NCI-H446 treated with DMSO at 0.1 percent for 48 hours (cell line): ENCODE measurements at regions not wholly inside any gene's neighbourhood (a gene's known extent, or its start where the extent isn't known, plus 50 kb on each side); places are given as distances from the start of the nearest gene placed in this dataset.
"Not testable (repeated sequence)": the region's sequence is repeated elsewhere in the genome, so short reads cannot be mapped to it uniquely, and the experiment has no call there.

ENCODE experiments used
- DNase-seq: peaks from one replicate; lab custom pipeline; 2025; lab: John Stamatoyannopoulos, UW

GRCh38 chr2:18986046-18986445 lies 372.4 kb downstream of the OSR1 start:
- DNase-seq: no peak

- no peak for DNase-seq
Observed at GRCh38 chr2:18980786-18981430, 377.5 kb downstream of the OSR1 start.

- DNase-seq: no peak
Observed at GRCh38 chr2:18980104-18980785, 378.2 kb downstream of the OSR1 start.

GRCh38 chr2:18977409-18977808 lies 381.0 kb downstream of the OSR1 start:
- DNase-seq: no peak

GRCh38 chr2:18976168-18976961 lies 382.1 kb downstream of the OSR1 start:
- DNase-seq: no peak

GRCh38 chr2:18975506-18976167 lies 382.8 kb downstream of the OSR1 start:
- DNase-seq: no peak

GRCh38 chr2:18971628-18972027 lies 382.3 kb upstream of the NT5C1B start:
- DNase-seq: no peak

GRCh38 chr2:18971069-18971378 lies 381.7 kb upstream of the NT5C1B start:
- DNase-seq: no peak

GRCh38 chr2:18966131-18966530 lies 376.8 kb upstream of the NT5C1B start:
- no peak for DNase-seq

GRCh38 chr2:18963739-18964256 lies 374.4 kb upstream of the NT5C1B start:
- DNase-seq: not testable (repeated sequence)

GRCh38 chr2:18961991-18962421 lies 372.6 kb upstream of the NT5C1B start:
- DNase-seq: no peak

- DNase-seq: no peak
Observed at GRCh38 chr2:18959952-18960717, 370.8 kb upstream of the NT5C1B start.

- DNase-seq: no peak
Observed at GRCh38 chr2:18959200-18959599, 369.8 kb upstream of the NT5C1B start.

- no peak for DNase-seq
Observed at GRCh38 chr2:18957909-18958308, 368.5 kb upstream of the NT5C1B start.

GRCh38 chr2:18950361-18950851 lies 361.0 kb upstream of the NT5C1B start:
- DNase-seq: no peak

GRCh38 chr2:18949871-18950270 lies 360.5 kb upstream of the NT5C1B start:
- no peak for DNase-seq

GRCh38 chr2:18940184-18940583 lies 350.8 kb upstream of the NT5C1B start:
- no peak for DNase-seq

- not testable (repeated sequence) for DNase-seq
Observed at GRCh38 chr2:18939740-18940139, 350.4 kb upstream of the NT5C1B start.

GRCh38 chr2:18934886-18935285 lies 345.5 kb upstream of the NT5C1B start:
- no peak for DNase-seq

- DNase-seq: no peak
Observed at GRCh38 chr2:18932853-18933252, 343.5 kb upstream of the NT5C1B start.

GRCh38 chr2:18930971-18931370 lies 341.6 kb upstream of the NT5C1B start:
- DNase-seq: no peak
